ENCODE measurements at regions not wholly inside any gene's neighbourhood (a gene's known extent, or its start where the extent isn't known, plus 50 kb on each side); places are given as distances from the start of the nearest gene placed in this dataset.
"Not testable (repeated sequence)": the region's sequence is repeated elsewhere in the genome, so short reads cannot be mapped to it uniquely, and the experiment has no call there.

- not testable (repeated sequence) for DNase-seq
Measured at GRCh38 chr5:101316401-101316800, 413.3 kb upstream of the ST8SIA4 start.

DNA sequence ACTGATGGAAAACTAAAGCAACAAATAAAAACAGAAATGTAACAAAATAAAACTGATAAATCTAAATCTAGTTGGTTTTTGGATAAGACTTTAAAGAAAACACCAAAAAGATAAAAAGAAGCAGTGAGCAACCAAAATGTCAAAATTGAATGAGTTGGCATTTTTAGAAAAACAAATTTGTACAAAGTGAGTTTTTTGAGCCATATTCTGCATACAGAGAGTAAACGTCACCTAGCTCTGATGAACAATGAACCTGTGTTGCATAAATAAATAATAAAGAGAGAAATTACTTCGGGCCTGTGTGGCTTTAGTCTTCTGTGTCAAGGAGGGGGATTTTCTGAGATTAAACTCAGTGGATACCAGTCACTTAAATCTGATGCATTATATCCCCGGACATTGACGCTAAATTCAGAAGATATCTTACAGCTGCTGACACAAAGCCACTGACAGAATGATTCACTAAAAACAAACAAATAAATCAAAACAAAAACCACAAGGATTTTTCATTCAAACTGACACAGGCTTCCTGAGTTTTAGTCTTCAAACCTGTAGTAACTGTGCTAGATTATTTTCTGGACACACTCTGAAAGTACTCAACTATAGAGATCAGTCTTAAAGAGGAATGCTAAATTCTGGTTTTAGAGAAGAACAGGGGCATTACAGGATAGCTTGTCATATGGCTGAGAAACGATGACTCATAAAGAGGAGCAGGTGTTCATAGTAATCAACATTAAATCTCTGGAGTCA is 403.5 kb upstream of the ST8SIA4 start:
- DNase-seq, result no peak

DNA sequence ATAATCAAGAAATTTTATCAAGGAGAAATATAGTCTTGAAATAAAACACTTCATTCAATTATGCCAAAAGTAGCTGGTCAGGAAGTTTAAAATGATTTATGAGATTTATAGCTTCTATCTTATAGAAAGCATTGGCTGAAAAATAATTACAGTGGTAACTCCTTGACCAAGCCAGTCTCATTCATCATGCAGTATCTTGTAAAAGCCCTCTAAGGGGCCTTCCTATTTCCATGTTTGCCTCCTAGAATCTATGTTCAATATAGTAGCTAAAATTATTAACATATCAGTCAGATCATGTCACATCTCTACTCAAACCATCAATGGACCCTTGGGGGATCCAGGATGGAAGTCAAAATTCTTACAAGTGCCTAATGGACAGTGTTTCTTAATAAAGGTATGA is 393.4 kb upstream of the ST8SIA4 start:
- no peak for DNase-seq

GRCh38 chr5:101292199-101292598 is 389.1 kb upstream of the ST8SIA4 start:
- no peak for DNase-seq

DNA sequence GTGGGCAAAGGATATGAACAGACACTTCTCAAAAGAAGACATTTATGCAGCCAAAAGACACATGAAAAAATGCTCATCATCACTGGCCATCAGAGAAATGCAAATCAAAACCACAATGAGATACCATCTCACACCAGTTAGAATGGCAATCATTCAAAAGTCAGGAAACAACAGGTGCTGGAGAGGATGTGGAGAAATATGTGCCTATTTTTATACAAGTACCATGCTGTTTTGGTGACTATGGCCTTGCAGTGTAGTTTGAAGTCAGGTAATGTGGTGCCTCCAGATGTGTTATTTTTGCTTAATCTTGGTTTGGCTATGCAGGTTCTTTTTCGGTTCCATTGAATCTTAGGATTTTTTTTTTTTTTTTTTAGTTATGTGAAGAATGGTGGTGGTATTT is 387.7 kb upstream of the ST8SIA4 start:
- DNase-seq, result not testable (repeated sequence)

DNA sequence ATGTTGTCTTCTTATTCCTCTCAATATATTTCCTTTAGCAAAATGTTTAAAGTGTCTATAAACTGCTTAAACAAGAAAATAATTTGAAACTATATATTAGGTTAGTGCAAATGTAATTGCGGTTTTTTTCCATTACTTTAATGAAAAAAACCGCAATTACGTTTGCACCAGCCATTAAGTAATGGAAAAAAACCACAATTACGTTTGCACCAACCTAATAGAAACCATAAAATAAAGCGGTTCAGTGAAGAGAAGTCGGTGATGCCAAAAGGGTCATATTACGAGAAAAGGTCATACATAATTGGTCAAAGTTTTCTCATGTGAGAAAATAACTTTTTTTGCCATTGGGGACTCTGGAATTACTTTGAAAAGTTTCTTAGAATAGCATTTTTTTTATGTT is 385.6 kb upstream of the ST8SIA4 start:
- no peak for DNase-seq

- no peak for DNase-seq
Measured at GRCh38 chr5:101284736-101285375, 381.8 kb upstream of the ST8SIA4 start.

DNA sequence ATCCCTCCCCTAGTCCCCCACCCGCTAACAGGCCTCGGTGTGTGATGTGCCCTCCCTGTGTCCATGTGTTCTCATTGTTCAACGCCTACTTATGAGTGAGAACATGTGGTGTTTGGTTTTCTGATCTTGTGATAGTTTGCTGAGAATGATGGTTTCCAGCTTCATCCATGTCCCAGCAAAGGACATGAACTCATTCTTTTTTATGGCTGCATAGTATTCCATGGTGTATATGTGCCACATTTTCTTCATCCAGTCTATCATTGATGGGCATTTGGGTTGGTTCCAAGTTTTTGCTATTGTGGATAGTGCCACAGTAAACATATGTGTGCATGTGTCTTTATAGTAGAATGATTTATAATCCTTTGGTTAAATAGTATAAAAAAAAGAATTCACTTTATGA is 380.9 kb upstream of the ST8SIA4 start:
- DNase-seq, result not testable (repeated sequence)

- DNase-seq, result no peak
Measured at GRCh38 chr5:101278917-101279316, 375.8 kb upstream of the ST8SIA4 start.

DNA sequence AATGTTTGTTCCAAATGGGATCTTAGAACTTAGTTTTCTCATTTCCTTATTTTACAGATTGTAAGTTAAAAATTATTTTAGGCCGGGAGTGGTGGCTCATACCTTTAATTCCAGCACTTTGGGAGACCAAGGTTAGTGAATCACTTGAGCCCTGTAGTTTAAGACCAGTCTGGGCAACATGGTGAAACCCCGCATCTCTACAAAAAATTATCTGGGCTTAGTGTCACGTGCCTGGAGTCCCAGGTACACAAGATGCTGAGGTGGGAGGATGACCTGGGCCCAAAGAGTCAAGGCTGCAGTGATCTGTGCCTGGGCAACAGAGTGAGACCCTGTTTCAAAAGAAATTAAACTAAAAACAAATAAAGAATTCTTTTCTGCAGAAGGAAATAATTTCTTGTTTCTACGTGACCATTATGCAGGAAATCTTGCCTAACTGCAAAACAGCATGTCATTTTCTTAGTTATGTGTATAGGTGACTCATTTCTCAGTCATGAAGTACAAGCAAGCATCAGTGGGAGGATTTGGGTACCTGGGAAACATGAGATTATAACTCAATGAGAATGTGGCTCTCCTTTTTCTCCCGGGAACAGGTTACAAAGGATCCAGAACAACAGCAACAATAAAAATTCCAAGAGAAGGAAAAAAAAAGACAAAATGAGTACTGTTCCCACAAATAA is 375.1 kb upstream of the ST8SIA4 start:
- no peak for DNase-seq

- no peak for DNase-seq
Measured at GRCh38 chr5:101271945-101272344, 368.9 kb upstream of the ST8SIA4 start.

- no peak for DNase-seq
Measured at GRCh38 chr5:101271416-101271815, 368.3 kb upstream of the ST8SIA4 start.

GRCh38 chr5:101260857-101261256 is 357.8 kb upstream of the ST8SIA4 start:
- DNase-seq, result no peak

DNA sequence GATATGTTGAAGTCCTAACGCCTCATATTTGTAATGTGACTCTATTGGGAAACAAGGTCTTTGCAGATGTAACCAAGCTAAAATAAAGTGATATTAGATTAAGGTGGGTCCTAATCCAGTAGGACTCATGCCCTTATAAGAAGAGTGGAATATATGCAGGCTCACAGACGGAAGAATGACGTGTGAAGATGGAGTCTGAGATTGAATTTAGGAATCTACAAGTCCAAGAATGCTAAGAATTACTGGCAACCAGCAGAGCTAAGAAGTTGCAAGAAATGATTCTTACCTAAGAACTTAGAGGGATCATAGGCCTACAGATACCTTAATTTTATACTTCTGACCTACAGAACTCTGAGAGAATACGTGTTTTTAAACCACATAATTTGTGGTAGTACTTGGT is 350.0 kb upstream of the ST8SIA4 start:
- no peak for DNase-seq

DNA sequence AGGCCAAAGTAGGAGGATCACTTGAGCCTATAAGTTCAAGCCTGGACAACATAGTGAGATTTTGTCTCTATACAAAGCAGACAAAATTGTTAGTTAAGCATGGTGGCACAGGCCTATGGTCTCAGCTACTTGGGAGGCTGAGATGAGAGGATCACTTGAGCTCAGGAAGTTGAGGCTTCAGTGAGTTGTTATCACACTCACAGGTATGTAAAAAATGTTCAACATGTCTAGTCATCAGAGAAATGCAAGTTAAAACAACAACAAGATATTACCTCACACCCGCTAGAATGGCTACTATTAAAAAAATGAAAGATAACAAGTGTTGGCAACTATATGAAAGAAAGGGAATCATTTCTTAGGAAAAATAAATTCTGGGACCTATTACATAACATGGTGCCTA is 341.5 kb upstream of the ST8SIA4 start:
- DNase-seq, result no peak

- DNase-seq, result no peak
Measured at GRCh38 chr5:101212942-101213514, 309.9 kb upstream of the ST8SIA4 start.

- DNase-seq, result no peak
Measured at GRCh38 chr5:101206534-101206933, 303.5 kb upstream of the ST8SIA4 start.

DNA sequence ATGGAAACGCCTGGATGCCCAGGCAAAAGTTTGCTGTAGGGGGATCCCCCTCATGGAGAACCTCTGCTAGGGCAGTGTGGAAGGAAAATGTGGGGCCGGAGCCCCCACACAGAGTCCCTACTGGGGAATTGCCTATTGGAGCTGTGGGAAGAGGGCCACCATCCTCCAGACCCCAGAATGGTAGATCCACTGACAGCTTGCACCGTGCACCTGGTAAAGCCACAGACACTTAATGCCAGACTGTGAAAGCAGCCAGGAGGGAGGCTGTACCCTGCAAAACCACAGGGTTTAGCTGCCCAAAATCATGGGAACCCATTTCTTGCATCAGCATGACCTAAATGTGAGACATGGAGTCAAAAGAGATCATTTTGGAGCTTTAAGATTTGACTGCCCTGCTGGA is 302.0 kb upstream of the ST8SIA4 start:
- DNase-seq, result not testable (repeated sequence)

GRCh38 chr5:101180365-101180764 is 277.3 kb upstream of the ST8SIA4 start:
- not testable (repeated sequence) for DNase-seq

DNA sequence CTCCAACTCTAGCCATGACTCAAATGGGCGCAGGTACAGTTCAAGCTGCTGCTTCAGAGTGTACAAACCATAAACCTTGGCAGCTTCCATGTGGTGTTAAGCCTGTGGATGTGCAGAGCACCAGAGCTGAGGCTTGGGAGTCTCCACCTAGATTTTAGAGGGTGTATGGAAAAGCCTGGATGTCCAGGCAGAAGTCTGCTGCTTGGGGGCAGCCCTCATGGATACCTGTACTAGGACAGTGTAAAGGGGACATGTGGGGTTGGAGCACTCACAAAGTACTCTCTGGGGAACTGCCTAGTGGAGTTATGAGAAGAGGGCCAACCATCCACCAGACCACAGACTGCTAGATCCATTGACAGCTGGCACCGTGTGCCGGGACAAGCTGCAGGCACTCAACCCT is 273.5 kb upstream of the ST8SIA4 start:
- no peak for DNase-seq

DNA sequence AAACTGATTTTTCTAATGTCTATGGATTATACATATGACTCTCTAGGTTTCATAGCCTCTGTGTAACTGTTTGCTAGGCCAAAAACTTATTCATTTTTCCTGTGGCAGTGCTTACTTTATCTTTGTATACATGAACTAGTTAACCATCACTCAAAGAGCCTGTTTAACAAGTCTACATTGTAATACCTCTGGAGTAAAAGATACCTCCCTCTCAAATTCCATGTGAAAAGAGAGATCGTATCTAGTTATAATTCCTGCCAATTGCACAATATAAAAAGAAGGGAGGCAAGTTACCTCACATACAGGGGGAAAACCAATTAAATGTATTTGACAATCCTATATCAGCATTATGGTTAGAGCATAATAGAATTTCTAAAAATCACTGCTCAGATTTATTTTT is 271.9 kb upstream of the ST8SIA4 start:
- no peak for DNase-seq

GRCh38 chr5:101163088-101163487 is 260.0 kb upstream of the ST8SIA4 start:
- no peak for DNase-seq

GRCh38 chr5:101160002-101160401 is 256.9 kb upstream of the ST8SIA4 start:
- DNase-seq, result no peak

DNA sequence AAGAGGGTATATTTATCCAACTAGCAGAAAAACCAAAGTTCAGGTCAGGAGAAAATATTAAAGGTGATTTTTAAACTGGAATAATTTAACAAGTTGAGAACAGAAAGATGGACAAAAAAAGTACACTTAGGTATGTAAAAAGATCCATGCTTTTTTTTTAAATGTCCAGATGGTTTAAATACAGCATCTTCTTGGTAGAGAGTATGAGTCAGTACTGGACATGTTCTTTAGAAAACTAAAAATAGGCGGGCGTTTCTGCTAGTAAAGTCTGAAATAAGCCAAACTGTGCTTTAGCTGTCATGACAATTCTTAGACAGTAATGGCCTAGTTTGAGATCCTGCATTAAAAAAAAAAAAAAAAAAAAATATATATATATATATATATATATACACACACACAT is 255.9 kb upstream of the ST8SIA4 start:
- no peak for DNase-seq

Data from Kasumi-1 (cell line).